GM20000 (cell line): ENCODE measurements at regions not wholly inside any gene's neighbourhood (a gene's known extent, or its start where the extent isn't known, plus 50 kb on each side); places are given as distances from the start of the nearest gene placed in this dataset.

Experiments used
- DNase-seq: peaks from one replicate; pipeline ENCODE4 v3.0.0; 2012; ENCODE audit warnings: low spot score
- TF ChIP-seq, protein P1 (sequence below): IDR thresholded peaks from 2 replicates; pipeline ENCODE4 v1.5.1; 2012; ENCODE audit warnings: mild to moderate bottlenecking, control low read depth; ENCODE audit errors: extremely low read depth, missing control alignments

DNA sequence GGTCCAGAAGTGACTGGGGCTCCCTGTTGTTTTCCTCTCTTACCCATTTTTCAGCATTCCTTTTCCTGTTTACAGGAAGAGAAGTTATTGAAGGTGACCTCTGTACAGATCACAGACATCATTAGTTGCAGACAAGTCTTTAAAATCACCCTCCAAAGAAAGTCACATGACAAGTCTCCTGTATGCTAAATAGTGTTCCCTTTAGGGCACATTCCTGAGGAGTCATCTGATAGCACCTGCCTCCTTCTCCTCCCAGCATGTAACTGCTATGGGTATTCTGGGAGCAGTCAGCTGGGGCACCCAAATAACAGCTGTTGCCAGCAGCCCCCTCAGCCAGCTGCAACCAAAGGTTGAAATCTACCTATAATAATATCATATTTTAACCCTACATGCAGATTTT, 200.6 kb downstream of the PTGER3 start:
- DNase-seq = no peak
- TF ChIP-seq, protein P1, sequence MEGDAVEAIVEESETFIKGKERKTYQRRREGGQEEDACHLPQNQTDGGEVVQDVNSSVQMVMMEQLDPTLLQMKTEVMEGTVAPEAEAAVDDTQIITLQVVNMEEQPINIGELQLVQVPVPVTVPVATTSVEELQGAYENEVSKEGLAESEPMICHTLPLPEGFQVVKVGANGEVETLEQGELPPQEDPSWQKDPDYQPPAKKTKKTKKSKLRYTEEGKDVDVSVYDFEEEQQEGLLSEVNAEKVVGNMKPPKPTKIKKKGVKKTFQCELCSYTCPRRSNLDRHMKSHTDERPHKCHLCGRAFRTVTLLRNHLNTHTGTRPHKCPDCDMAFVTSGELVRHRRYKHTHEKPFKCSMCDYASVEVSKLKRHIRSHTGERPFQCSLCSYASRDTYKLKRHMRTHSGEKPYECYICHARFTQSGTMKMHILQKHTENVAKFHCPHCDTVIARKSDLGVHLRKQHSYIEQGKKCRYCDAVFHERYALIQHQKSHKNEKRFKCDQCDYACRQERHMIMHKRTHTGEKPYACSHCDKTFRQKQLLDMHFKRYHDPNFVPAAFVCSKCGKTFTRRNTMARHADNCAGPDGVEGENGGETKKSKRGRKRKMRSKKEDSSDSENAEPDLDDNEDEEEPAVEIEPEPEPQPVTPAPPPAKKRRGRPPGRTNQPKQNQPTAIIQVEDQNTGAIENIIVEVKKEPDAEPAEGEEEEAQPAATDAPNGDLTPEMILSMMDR = no peak

DNA sequence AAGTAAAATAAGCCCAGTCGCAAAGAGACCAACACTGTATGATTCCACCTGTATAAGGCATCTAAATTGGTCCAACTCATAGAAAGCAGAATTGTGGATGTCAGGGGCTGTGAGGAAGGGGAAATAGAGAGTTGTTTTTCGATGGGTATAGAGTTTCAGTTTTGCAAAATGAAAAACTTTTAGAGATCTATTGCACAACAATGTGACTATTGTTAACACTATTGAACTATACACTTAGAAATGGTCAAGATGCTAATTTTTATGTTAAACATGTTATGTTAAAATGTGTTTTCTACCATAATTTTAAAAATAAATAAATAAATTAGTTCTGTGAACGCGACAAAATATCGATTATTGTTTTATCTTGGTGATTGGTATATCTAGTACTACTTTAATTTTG, 192.4 kb downstream of the PTGER3 start:
- TF ChIP-seq, protein P1 = no peak
- DNase-seq = no peak

DNA sequence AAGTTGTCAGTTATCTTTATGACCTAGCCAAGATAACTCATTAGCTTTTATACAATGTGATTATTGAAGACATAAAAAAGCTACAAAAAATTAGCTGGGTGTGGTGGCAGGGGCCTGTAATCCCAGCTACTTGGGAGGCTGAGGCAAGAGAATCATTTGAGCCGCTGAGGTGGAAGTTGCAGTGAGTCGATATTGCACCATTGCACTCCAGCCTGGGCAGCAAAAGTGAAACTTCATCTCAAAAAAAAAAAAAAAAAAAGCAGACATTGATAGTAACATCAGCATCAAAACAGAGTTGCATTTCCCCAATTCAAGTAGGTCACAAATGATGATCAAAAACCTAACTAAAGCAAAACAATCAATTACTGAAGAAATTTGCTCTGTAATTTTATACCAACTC, 191.4 kb downstream of the PTGER3 start:
- DNase-seq = no peak
- TF ChIP-seq, protein P1 = no peak

GRCh38 chr1:70863239-70863638, 184.4 kb downstream of the PTGER3 start:
- DNase-seq = no peak
- TF ChIP-seq, protein P1 = no peak

- no peak for DNase-seq
- TF ChIP-seq, protein P1 = no peak
Observed at GRCh38 chr1:70864302-70864701, 183.3 kb downstream of the PTGER3 start.

DNA sequence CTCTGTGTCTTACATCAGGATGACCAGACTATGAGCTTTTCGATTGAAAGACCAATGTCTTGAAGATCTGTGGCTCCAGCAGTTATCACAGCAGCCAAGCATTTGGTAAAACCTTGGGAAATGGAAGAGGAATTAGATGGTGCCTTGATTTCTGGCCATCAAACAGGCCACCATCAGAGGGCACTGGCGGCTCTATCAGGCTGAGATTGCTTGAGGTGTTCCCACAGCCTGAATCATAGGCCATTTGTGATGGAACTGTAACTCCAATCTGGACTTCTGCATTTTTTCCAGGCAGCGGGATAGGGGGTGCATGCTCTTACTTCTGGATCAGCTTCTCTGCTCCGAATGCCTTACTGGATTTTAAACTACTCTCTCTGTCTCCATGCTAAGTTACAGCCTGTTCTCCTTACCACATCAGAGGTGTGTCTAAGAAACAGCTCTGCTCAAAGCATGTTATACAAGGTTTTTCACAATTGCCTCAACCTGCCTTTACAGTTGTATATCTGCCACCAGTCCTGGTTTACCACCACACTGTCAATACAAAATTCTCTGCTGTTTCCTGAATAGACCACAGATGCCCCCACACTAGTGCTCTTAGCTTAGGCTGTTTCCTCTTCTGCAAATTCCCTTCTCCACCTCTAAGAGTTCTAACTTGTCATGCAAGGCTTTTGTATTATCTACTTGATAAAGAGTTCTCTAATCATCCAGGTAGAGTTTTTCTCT, 180.9 kb downstream of the PTGER3 start:
- no peak for DNase-seq

DNA sequence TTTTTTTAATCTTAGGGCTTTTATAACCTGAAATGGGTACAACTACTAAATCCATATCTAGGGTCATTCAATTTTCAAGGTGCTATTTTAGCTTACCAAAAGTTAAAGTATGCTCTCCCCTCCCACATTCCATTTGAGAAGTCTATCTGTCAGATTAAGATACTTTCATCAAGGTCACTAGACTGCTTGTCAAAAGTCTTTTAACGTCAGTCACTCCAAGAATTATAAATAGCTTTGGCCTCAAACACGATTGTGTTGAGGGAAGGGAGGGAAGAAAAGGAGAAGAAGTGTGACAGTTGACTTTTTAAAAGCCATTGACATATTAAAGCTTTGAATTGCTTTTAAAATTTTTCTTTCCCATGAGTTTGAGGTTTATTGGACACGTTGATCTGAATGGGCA, 175.8 kb downstream of the PTGER3 start:
- TF ChIP-seq, protein P1 = no peak
- no peak for DNase-seq

More for the DNA sequence above, 180.9 kb downstream of the PTGER3 start:
- TF ChIP-seq, protein P1 = no peak
